IMR-90 (cell line): ENCODE measurements at regions not wholly inside any gene's neighbourhood (a gene's known extent, or its start where the extent isn't known, plus 50 kb on each side); places are given as distances from the start of the nearest gene placed in this dataset.

Experiments used
- ATAC-seq: fragments of 200-7000 bp; cut with Tn5 transposase; 2 replicates; pipeline ENCODE4 v1.9.1; 2020; ENCODE audit warnings: low read depth, mild to moderate bottlenecking, moderate library complexity
- BruUV-seq: library from RNA; stranded (reverse); fragments of 400-500 nt; replicated peaks from 2 replicates; lab custom pipeline; 2021; lab: Mats Ljungman, UMichigan
- CTCF ChIA-PET: fragments of 300-600 bp; formaldehyde crosslinking; extraction: SDS; loops from one replicate; lab custom pipeline; 2021; ENCODE audit warnings: antibody characterized with exemption; lab: Yijun Ruan, JAX
- POLR2A ChIA-PET: fragments of 300-600 bp; sonication (Branson Sonifier 250); formaldehyde crosslinking; loops from one replicate; lab custom pipeline; 2022; ENCODE audit warnings: antibody characterized with exemption; ENCODE audit not compliant: unreplicated experiment; lab: Charles Lee
- DNase-seq: peaks from one replicate; pipeline ENCODE4 v3.0.0; 2013
- H2AFZ ChIP-seq: replicated peaks from 2 replicates; pipeline ENCODE3; 2013; ENCODE audit warnings: low read length, mild to moderate bottlenecking; ENCODE audit not compliant: poor library complexity
- H2AK5ac ChIP-seq: 2 replicates; pipeline ENCODE4 v1.6.1; 2013; ENCODE audit warnings: low read depth, low read length, inconsistent platforms
- H2AK9ac ChIP-seq: replicated peaks from 2 replicates; pipeline ENCODE3; 2013; ENCODE audit warnings: mild to moderate bottlenecking, low read depth, low read length, moderate library complexity; ENCODE audit not compliant: poor library complexity
- H2BK120ac ChIP-seq: 2 replicates; pipeline ENCODE4 v1.6.1; 2013; ENCODE audit warnings: low read depth, low read length, inconsistent platforms
- H2BK15ac ChIP-seq: 3 replicates; pipeline ENCODE4 v1.6.1; 2013; ENCODE audit warnings: low read depth, low read length, inconsistent platforms
- H2BK20ac ChIP-seq: 2 replicates; pipeline ENCODE4 v1.6.1; 2013; ENCODE audit warnings: low read depth, mild to moderate bottlenecking, inconsistent platforms, low read length, moderate library complexity
- H2BK5ac ChIP-seq: 2 replicates; pipeline ENCODE4 v1.6.1; 2013; ENCODE audit warnings: mild to moderate bottlenecking, low read depth, low read length, inconsistent platforms; ENCODE audit not compliant: poor library complexity, severe bottlenecking
- H3K14ac ChIP-seq: replicated peaks from 2 replicates; pipeline ENCODE4 v1.6.1; 2013; ENCODE audit warnings: low read depth, low read length, inconsistent platforms
- H3K18ac ChIP-seq: 2 replicates; pipeline ENCODE4 v1.6.1; 2013; ENCODE audit warnings: low read depth, low read length, control low read depth
- H3K23ac ChIP-seq: 2 replicates; pipeline ENCODE4 v1.6.1; 2013; ENCODE audit warnings: low read depth, low read length, inconsistent platforms
- H3K27ac ChIP-seq: 2 replicates; pipeline ENCODE4 v1.5.1; 2013; ENCODE audit warnings: mild to moderate bottlenecking, control low read depth, low read length; ENCODE audit not compliant: insufficient read depth
- H3K27me3 ChIP-seq: 2 replicates; pipeline ENCODE4 v1.6.1; 2013; ENCODE audit warnings: low read length; ENCODE audit not compliant: control insufficient read depth, insufficient read depth
- H3K36me3 ChIP-seq: 2 replicates; pipeline ENCODE4 v1.6.1; 2013; ENCODE audit warnings: low read length, mixed read lengths; ENCODE audit not compliant: control insufficient read depth, insufficient read depth
- H3K4ac ChIP-seq: 2 replicates; pipeline ENCODE4 v1.6.1; 2013; ENCODE audit warnings: low read depth, low read length, inconsistent platforms
- H3K4me1 ChIP-seq: 2 replicates; pipeline ENCODE4 v1.6.1; 2013; ENCODE audit warnings: low read length, mixed read lengths; ENCODE audit not compliant: control insufficient read depth, insufficient read depth
- H3K4me2 ChIP-seq: 2 replicates; pipeline ENCODE4 v1.6.1; 2013; ENCODE audit warnings: low read depth, mild to moderate bottlenecking, control low read depth, low read length, moderate library complexity
- H3K4me3 ChIP-seq: 2 replicates; pipeline ENCODE4 v1.5.1; 2013; ENCODE audit warnings: low read depth, mild to moderate bottlenecking, control low read depth, low read length, moderate library complexity; ENCODE audit not compliant: insufficient read depth
- H3K56ac ChIP-seq: 2 replicates; pipeline ENCODE4 v1.6.1; 2013; ENCODE audit warnings: low read length, inconsistent platforms; ENCODE audit not compliant: insufficient read depth; ENCODE audit errors: extremely low read depth
- H3K79me1 ChIP-seq, 2 experiments: 2 replicates each; pipeline ENCODE4 v1.6.1; 2013; ENCODE audit warnings: low read length in 2 of 2, inconsistent platforms in 1 of 2, low read depth in 1 of 2
- H3K9ac ChIP-seq: 2 replicates; pipeline ENCODE4 v1.6.1; 2013; ENCODE audit warnings: low read depth, low read length, control low read depth
- H3K9me1 ChIP-seq: 2 replicates; pipeline ENCODE4 v1.6.1; 2013; ENCODE audit warnings: low read length, inconsistent platforms; ENCODE audit not compliant: insufficient read depth
- H3K9me3 ChIP-seq: 2 replicates; pipeline ENCODE4 v1.6.1; 2013; ENCODE audit warnings: low read length; ENCODE audit not compliant: control insufficient read depth, insufficient read depth
- H4K20me1 ChIP-seq: 2 replicates; pipeline ENCODE4 v1.6.1; 2013; ENCODE audit warnings: low read length, inconsistent platforms; ENCODE audit not compliant: insufficient read depth
- H4K5ac ChIP-seq: 2 replicates; pipeline ENCODE4 v1.6.1; 2013; ENCODE audit warnings: mild to moderate bottlenecking, low read depth, low read length, control low read depth
- H4K8ac ChIP-seq, 2 experiments: 2 replicates each; pipeline ENCODE4 v1.6.1; 2013; ENCODE audit warnings: low read depth in 2 of 2, low read length in 2 of 2, control low read depth in 1 of 2, inconsistent platforms in 1 of 2
- H4K91ac ChIP-seq: 2 replicates; pipeline ENCODE4 v1.6.1; 2013; ENCODE audit warnings: low read depth, low read length, inconsistent platforms; ENCODE audit not compliant: insufficient read depth
- BHLHE40 ChIP-seq: fragments of 150-350 bp; IDR thresholded peaks from 2 replicates; pipeline ENCODE4 v1.6.1; 2016; ENCODE audit warnings: mild to moderate bottlenecking, low read depth, low read length
- CEBPB ChIP-seq: IDR thresholded peaks from 2 replicates; pipeline ENCODE4 v1.6.1; 2012; ENCODE audit warnings: low read depth, low read length, improper control_type of control experiment
- MAFK ChIP-seq: IDR thresholded peaks from 2 replicates; pipeline ENCODE4 v1.6.1; 2012; ENCODE audit warnings: low read depth, low read length, improper control_type of control experiment
- MAZ ChIP-seq: IDR thresholded peaks from 2 replicates; pipeline ENCODE4 v1.6.1; 2012; ENCODE audit warnings: low read depth, mild to moderate bottlenecking, low read length, improper control_type of control experiment, moderate library complexity, borderline replicate concordance
- NFE2L2 ChIP-seq: fragments of 150-350 bp; IDR thresholded peaks from 2 replicates; pipeline ENCODE4 v1.6.1; 2016; ENCODE audit warnings: low read depth, mild to moderate bottlenecking, low read length
- RAD21 ChIP-seq: IDR thresholded peaks from 2 replicates; pipeline ENCODE4 v1.6.1; 2012; ENCODE audit warnings: low read length, improper control_type of control experiment
- RFX5 ChIP-seq: IDR thresholded peaks from 2 replicates; pipeline ENCODE4 v1.8.0; 2012; ENCODE audit warnings: low read depth, mild to moderate bottlenecking, low read length, moderate library complexity
- WGBS, 2 experiments: methylation state at CpG; one replicate each; pipeline versions ENCODE4 v1.1.5 to v1.1.7; 2013; ENCODE audit warnings: missing lambda C conversion rate in 2 of 2; ENCODE audit not compliant: insufficient read length in 1 of 2; ENCODE audit errors: extremely low coverage in 2 of 2; 5-methylcytosine and 5-hydroxymethylcytosine counted together
- dilution Hi-C: fragments of 300-500 bp; cut with HindIII; formaldehyde crosslinking; loops from one replicate; pipeline ENCODE4 v1.14.3; 2018; ENCODE audit warnings: low sequenced_read_pairs; ENCODE audit not compliant: unreplicated experiment
- in situ Hi-C: fragments of 300-500 bp; cut with MboI; formaldehyde crosslinking; loops from 3 replicates; pipeline ENCODE4 v1.14.3; 2019; ENCODE audit warnings: low sequenced_read_pairs, inconsistent platforms, mixed read lengths
- intact Hi-C: fragments of 100-400 bp; cut with micrococcal nuclease; formaldehyde crosslinking; loops from 2 replicates; pipeline ENCODE4 v1.10.0; 2022
- TF ChIP-seq, protein P1 (sequence below): conservative IDR thresholded peaks from 2 replicates; pipeline ENCODE4 v1.5.1; 2012; ENCODE audit warnings: mild to moderate bottlenecking, low read depth, low read length, improper control_type of control experiment
- TF ChIP-seq, protein P2 (sequence below): fragments of 150-350 bp; IDR thresholded peaks from 2 replicates; pipeline ENCODE4 v1.6.1; 2017; ENCODE audit warnings: mild to moderate bottlenecking, antibody characterized with exemption, low read length, low read depth

DNA sequence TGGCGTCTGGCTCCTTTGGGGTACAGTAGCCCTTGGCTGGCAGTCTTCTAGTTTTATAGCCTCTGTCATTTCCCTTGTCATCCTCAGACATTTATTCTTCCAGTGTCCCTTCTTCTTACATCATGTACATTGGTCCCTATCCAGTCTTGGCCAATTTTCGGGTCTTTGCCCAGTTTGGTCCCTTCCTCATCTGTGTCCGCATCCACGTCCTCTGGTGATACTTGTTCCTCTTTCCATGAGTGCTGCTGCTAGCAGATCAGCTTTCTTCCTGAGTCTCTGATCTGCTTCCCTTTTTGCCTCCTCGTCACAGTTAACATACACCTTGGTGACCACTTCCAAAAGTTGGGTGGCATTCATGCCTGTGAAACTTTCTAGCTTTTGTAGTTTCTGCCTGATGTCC lies 86.2 kb upstream of the GPR6 start:
- H3K36me3 ChIP-seq, result no peaks in the 10 kb centered on the region
- H2BK20ac ChIP-seq, result no peak overlapping the region
- no peak overlapping the region for H4K5ac ChIP-seq
- H3K14ac ChIP-seq, result no peak overlapping the region
- H3K9ac ChIP-seq, result no peak overlapping the region
- no peak overlapping the region for H3K27ac ChIP-seq
- H3K27me3 ChIP-seq, result peaks cover 2% of the 10 kb centered on the region
- CTCF ChIA-PET, result no interaction called here
- no peak overlapping the region for H2AFZ ChIP-seq
- no peak overlapping the region for H2BK5ac ChIP-seq
- H3K18ac ChIP-seq, result no peak overlapping the region
- H3K23ac ChIP-seq, result no peak overlapping the region
- 70% methylated on average over 4 of the region's 5 CpGs; no CpG with 5 or more reads in 1 of the 2 experiments for WGBS, 2 experiments
- no peak overlapping the region for H2AK5ac ChIP-seq
- H3K79me1 ChIP-seq, result no peaks in the 10 kb centered on the region
- no peak overlapping the region for H2BK15ac ChIP-seq
- no peak overlapping the region for H4K91ac ChIP-seq
- H2AK9ac ChIP-seq, result no peak overlapping the region
- intact Hi-C loops, result no loop called here
- H3K4me1 ChIP-seq, result no peaks in the 10 kb centered on the region
- in situ Hi-C loops, result no loop called here
- no peak overlapping the region for H3K4me3 ChIP-seq
- POLR2A ChIA-PET, result no interaction called here
- H3K4me2 ChIP-seq, result no peak overlapping the region
- H3K56ac ChIP-seq, result no peak overlapping the region
- no TSS peak for BruUV-seq
- no peak overlapping the region for H2BK120ac ChIP-seq
- no peak for ATAC-seq
- dilution Hi-C loops, result no loop called here
- no peak overlapping the region for H4K8ac ChIP-seq
- no peaks in the 10 kb centered on the region for H3K9me1 ChIP-seq
- H3K9me3 ChIP-seq, result peaks cover 2% of the 10 kb centered on the region; the same call in 1 of the 2 replicates
- DNase-seq, result no peak
- H4K20me1 ChIP-seq, result no peaks in the 10 kb centered on the region
- TF ChIP-seq CEBPB (no peak), MAZ (no peak), BHLHE40 (no peak), RFX5 (no peak), RAD21 (no peak), NFE2L2 (no peak), MAFK (no peak)
- TF ChIP-seq, protein P1, sequence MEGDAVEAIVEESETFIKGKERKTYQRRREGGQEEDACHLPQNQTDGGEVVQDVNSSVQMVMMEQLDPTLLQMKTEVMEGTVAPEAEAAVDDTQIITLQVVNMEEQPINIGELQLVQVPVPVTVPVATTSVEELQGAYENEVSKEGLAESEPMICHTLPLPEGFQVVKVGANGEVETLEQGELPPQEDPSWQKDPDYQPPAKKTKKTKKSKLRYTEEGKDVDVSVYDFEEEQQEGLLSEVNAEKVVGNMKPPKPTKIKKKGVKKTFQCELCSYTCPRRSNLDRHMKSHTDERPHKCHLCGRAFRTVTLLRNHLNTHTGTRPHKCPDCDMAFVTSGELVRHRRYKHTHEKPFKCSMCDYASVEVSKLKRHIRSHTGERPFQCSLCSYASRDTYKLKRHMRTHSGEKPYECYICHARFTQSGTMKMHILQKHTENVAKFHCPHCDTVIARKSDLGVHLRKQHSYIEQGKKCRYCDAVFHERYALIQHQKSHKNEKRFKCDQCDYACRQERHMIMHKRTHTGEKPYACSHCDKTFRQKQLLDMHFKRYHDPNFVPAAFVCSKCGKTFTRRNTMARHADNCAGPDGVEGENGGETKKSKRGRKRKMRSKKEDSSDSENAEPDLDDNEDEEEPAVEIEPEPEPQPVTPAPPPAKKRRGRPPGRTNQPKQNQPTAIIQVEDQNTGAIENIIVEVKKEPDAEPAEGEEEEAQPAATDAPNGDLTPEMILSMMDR, result no peak
- TF ChIP-seq, protein P2, sequence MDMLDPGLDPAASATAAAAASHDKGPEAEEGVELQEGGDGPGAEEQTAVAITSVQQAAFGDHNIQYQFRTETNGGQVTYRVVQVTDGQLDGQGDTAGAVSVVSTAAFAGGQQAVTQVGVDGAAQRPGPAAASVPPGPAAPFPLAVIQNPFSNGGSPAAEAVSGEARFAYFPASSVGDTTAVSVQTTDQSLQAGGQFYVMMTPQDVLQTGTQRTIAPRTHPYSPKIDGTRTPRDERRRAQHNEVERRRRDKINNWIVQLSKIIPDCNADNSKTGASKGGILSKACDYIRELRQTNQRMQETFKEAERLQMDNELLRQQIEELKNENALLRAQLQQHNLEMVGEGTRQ, result no peak
- no peak overlapping the region for H3K4ac ChIP-seq
